Superior temporal gyrus (tissue), 1 donor: ENCODE measurements at regions not wholly inside any gene's neighbourhood (a gene's known extent, or its start where the extent isn't known, plus 50 kb on each side); places are given as distances from the start of the nearest gene placed in this dataset.
"Not testable (repeated sequence)": the region's sequence is repeated elsewhere in the genome, so short reads cannot be mapped to it uniquely, and the experiment has no call there.

Experiments
- DNase-seq: peaks from one replicate; pipeline ENCODE4 v3.0.0-alpha.2; 2016; ENCODE audit errors: extremely low spot score

DNA sequence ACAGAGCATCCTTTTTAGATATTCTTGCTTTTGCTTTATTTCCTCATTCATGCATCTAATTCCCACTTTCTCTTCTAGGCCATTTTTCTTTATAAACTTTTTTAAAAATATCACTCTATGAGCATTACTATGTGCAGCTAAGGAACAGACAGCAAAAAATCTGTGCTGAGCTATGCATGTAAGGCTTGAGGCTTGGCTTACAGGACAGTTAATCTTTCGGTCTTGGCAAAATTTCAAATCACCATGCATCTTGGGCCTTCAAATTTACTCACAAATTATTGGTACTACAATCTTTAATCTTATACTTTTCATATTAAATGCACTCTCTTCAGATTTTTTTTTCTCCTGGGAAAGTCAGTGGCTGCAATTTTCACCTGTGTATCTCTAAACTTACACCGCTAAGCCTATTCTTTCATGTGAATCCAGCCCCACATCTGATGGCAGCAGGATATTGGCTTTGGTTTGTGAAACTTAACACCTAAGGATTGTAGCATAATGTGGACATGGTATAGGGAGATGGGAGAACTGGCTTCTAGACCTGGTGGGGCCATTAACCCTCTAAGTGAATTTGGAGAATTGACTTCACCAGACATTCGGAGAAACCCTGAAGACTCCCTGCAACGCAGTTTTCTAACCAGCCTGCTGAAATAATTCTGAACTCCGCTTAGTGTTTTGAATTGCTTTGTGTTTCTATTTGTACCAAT lies 278.3 kb downstream of the SPRY1 start:
- no peak for DNase-seq

DNA sequence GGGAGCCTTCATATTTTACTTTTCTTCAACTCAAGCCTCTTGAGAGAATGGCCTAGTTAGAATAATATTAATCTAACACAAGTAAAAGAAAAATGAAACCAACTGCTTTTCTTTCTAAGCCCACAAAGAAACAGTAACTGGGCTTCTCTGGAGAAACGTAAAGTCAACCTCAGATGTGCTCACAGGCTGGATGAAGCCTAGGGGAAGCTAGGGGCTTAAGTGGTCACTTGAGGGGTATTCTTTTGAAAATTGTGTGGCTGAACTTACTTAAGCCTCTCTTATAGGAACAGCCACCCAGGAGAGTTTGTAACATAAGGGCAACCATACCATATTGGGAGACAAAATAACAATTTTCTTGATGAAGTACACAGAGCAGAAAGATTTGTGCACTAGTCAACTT lies 279.0 kb downstream of the SPRY1 start:
- no peak for DNase-seq

DNA sequence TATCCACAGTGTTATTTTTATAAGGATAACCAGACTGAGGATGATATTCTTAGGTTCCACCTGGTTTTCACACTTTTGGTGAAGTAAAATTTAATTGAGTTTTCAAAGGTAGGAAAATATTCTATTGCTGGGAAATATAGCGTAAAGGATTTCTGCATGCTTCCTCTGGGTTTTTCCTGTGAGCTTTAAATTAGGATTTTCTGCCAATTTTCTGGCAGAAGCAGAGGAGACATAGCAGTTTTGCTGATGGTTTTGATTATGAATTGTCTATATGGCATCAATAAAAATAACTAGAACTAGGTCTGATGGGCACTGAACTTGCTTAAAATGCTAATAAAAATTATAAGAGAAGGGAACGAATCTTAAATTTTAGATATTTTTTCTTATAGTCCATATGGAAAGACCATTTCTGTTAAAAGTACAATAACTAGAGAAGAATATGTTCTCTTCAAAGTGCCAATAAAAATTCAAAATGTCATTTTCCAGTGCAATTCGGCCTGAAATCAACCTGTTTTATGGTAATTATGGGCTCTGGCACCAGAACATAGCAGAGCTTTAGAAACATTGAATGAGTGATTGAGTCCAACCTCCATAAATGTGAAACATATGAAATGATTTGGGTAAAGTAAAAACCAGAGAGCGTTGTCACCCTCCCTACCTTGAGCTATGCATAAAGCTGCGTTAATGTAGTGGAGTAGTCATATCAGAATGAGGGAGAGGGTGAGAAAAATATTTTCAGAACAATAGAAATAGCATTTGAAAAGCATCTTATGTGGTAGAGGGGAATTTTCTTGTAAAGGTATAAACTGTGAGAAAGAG lies 279.7 kb downstream of the SPRY1 start:
- no peak for DNase-seq

DNA sequence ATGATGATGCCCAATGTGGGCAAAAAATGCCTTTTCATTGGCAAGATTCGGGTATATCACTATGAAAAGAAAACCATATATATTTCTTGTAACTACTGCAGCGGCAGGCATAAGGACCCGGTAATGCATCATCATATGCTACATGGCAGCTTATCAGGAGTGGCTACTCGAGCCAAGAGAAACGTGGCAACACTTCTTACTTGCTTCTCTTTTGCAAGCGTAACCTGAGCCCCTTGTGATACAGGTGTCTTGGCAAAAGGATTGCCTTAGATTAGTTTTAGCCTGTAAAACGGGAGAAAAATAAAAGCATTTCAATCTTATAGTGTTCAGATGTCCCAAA lies 280.3 kb downstream of the SPRY1 start:
- no peak for DNase-seq

DNA sequence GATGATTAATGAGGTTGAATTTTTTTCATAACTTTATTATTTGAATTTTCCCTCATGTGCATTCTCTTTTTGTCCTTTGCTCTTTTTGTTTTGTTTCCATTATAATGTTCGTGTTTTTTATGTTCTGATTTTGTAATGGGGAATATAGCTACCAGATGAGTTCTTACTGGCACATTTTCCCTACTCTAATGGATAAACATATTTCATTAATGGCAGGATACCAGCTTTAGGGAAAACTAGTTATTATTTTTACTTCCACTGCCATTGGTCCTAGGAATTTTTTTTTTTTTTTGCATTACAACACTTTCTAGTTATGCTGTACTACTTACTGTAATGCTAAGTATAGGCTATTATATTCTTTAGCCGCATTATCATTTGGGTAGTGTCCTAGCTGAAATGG lies 286.3 kb downstream of the SPRY1 start:
- no peak for DNase-seq

DNA sequence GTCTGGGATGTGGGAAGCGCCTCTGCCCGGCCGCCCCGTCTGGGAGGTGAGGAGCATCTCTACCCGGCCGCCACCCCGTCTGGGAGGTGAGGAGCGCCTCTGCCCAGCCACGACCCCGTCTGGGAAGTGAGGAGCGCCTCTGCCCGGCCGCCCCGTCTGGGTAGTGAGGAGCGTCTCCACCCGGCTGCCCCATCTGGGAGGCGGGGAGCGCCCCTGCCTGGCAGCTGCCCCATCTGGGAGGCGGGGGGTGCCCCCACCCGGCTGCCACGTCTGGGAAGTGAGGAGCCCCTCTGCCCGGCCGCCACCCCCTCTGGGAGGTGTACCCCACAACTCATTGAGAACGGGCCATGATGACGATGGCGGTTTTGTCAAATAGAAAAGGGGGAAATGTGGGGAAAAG lies 288.3 kb downstream of the SPRY1 start:
- not testable (repeated sequence) for DNase-seq

DNA sequence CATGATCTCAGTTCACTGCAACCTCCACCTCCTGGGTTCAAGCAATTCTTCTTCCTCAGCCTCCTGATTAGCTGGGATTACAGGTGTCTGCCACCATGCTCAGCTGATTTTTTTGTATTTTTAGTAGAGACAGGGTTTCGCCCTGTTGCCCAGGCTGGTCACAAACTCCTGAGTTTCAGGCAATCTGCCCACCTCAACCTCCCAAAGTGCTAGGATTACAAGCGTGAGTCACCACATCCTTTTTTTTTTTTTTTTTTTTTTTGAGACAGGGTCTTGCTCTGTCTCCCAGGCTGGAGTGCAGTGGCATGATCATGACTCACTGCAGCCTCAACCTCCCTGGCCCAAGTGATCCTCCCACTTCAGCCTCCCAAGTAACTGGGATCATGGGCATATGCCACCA lies 298.9 kb downstream of the SPRY1 start:
- not testable (repeated sequence) for DNase-seq

DNA sequence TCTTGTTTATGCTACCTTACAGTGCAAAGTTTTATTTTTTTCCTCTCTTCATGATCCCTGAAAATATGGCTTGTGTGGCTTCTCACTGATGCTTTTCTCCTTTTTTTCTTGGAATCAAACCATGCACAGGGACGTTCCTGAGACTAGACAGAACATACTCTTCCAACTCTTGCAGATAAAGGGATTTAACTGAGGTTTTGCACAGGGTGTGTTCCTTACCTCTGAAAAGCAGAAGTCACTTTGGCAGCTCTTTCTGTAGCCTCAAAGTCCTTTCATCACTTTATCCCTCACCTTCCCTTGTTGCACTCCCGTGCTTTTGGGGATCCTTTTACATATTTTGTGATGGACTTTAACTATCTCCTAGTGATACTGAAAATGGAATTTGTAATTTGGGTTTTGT lies 300.1 kb downstream of the SPRY1 start:
- no peak for DNase-seq

DNA sequence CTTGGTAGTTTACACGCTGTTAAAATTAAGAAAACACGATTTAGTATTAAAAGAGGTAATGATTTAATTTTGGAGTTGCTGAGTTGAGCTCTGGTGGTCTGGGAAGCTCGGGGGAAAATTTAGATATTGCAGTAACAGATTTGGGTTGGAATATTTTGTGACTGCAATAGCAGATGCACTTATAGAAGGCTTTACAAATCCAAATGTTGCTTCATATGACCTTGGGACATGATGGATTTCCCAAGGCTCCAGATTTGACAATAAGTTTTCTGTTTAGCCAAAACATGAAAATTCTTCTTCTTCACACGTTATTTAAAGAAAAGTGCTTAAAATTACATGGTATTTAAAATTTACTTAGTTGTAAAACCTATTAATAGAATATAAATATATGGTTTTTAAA lies 302.0 kb downstream of the SPRY1 start:
- no peak for DNase-seq

DNA sequence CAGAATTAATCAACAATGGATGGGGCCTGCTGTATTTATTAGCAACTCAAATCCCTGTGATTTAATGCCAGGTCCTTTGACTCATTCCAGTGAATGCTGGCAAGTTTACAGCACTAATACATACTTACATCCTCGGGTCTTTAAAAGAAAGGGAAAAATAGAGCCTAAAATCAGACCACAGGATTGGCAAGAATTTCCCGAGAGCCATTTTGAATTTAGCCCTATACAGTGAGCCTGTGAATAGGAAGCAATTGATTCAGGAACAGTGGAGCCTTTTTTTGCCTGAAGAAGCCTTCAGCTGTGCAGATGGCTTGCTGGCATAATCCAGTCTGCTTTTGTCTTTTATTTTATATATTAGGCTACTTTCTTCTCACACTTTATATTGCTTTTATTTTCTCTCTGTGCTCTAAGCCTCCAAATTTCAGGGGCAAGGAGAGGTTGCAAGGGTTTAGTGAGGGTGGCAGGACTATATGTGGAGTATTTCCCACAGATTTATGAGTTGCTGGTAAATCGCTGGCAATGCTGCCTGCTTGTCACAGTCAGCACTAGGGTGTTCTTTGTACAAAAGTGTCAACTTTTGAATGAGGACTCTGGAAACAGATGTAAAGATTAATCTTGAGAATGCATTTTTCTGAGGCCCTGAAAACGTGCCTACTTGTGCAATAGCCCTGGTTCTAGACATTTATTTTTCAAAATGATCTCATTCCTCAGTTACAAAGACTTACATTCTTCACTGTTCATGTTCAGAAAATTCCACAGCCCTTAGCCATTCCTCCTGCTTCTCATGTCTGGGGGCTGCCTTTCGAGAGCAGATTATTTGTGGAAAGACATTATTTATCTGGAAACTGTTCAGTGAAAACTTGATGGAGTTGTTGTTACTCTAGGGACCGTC lies 303.5 kb downstream of the SPRY1 start:
- peak; percentile 67 for DNase-seq

DNA sequence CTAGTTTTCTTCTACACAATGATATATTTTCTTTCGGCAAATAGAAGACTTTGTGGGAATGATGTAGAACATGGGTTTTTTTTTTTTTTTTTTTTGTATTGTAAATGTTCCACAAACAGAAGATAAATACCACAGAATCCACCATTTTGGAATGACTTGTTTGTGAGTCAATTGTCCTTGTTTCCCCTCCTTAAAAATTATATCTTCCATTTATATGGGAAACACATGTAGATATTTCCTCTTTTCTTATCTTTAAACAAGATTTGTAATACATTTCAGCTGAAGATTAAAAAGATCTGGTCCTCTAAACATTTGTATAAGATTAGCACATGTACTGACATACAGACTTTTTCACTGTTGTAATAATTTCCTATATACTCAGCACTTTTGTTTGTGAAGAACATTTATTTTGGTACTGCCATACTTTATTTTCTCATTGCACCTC lies 304.6 kb downstream of the SPRY1 start:
- DNase-seq: no peak

DNA sequence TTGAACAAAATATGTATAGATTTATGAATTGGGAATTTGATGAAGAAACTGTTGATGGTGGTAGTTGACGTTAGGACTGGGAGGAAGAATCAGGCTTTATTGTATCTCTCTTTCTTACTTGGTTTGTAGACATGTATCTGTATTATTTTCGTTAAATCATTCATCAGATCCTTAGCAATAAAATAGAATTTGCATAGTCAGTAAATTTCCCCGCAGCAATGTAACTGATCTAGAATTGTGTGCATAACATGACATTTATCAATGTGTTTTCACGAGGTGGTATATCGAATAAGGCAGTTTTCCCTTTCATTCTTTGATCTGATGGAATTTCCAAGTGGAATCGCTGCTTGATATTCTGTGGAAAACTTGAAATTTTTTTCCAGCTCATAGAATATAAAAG lies 308.8 kb downstream of the SPRY1 start:
- no peak for DNase-seq

DNA sequence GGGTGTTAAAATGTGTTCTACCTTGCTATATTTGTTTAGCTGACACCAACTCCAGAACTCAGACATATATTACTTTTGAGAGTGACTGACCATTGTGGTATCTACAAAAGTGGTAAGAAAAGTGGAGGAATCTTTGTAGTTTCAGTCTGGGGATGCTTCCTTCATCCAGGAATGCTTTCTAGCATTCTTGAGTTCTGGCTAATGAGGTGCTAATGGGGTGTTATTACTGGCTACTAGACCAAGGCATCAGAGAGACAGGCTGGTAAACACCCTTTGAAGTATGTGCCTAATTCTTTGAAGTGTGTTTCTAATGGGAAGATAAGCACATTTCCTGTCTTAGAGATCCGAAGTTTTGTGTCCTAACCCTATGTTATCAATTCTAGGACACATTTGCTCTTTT lies 310.4 kb downstream of the SPRY1 start:
- DNase-seq: no peak

DNA sequence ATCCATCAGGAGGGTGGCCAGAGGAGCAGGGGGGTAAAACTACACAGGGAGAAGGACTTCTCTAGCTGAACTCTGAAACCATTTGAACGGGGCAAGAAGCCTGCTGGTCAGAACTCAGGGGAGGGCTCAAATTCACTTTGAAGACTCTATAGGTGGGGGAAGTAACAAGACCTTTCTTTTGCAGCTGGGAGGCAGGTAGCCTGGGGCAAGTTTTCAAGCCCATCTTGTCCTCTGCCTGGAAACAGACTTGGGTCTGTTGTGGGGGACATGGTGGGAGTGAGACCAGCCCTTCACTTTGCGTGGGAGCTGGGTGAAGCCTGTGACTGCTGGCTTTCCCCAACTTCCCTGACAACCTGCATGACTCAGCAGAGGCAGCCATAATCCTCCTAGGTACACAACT lies 312.3 kb downstream of the SPRY1 start:
- no peak for DNase-seq

DNA sequence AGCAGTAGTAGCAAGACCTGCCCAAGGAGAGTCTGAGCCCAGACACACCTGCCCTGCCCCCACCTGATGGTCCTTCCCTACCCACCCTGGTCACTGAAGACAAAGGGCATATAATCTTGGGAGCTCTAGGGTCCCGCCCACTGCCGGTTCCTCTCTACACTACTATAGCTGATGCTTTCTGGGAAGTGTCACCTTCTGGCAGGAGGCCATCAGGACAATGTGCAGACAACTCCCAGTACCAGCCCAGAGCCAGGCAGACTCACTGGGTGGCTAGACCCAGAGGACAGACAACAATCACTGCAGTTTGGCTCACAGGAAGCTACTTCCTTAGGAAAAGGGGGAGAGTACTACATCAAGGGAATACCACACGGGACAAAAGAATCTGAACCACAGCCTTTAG lies 312.7 kb downstream of the SPRY1 start:
- no peak for DNase-seq

DNA sequence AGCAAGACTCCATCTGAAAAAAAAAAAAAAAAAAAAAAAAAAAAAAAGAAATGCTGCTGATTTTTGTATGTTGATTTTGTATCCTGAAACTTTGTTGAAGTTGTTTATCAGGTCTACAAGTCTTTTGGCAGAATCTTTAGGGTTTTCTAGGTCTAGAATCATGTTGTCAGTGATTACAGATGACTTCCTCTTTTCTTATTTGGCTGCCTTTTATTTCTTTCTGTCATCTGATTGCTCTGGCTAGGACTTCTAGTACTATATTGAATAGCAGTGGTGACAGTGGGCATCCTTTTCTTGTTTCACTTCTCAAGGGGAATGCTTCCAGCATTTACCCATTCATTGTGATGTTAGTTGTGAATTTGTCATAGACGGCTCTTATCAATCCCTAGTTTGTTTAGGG lies 334.4 kb downstream of the SPRY1 start:
- no peak for DNase-seq

DNA sequence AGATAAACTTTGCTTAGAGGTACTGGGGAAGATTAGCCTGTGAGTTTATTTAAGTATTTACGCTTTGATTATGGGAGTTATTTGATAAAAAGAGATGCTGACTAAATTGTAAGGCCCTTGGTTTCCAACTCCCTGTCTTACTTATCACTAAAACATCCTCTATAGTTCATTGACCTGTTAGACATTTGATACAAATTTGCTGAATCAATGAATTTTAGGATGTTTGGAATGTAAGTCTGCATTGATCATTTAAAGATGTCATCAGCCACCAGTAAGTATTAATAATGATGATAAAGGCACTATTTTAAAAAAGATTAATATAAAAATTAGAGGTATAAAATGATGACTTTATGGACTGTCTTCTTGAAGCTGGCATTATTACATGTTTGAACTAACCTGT lies 340.6 kb downstream of the SPRY1 start:
- no peak for DNase-seq

DNA sequence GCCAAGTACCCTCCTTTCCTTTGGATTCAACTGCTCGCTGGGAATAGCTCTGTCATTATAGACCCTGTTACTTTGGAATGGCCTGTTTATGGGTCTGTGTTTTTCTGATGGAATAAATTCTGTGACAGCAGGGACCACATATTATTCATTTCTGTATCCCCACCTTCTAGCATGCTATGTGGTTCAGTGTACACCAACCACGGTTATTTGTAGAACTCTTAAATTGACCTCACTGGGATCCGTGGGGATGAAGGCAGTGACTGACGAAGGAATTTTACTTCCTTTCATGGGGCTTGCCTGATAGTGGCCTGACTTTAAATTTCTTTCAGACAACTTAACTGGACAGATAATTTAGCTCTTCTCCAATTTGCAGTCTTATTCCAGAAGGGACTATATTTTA lies 343.2 kb downstream of the SPRY1 start:
- no peak for DNase-seq

DNA sequence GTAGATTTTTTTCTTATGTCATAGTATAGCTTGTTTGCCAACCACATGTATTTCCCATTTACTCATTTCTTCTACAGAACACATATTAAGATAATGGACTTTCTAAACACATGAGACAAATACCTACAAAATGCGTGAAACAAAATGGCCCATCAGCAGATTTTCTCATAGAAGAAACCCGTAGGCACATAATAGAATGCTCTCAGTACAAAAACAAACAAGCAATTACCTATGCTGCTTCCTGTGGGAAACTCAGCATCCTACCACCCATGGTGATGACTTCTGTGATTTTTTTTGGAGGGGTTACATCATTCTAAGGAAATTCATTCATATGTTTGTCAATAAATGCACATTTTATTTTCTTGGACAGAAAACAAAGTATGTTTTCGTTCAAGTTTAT lies 343.6 kb downstream of the SPRY1 start:
- DNase-seq: no peak

DNA sequence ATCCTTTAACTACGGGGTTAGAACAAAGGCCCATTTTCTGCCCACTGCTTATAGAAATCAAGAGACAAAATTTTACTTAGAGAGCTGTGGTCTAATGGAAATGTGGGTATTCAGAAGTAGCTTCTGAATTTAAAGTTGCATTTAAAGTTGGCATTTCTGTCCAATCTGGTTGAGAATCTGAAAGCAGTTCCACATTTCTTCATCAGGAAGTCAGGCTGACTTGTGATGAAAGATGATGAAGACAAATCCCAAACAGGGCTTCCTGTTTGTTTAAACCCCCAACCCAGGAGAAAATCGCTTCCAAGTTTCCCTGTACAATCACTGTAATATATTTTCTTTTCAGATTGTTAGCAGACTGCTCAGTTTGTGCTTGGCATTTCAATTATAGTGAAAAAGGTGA lies 345.3 kb downstream of the SPRY1 start:
- no peak for DNase-seq

DNA sequence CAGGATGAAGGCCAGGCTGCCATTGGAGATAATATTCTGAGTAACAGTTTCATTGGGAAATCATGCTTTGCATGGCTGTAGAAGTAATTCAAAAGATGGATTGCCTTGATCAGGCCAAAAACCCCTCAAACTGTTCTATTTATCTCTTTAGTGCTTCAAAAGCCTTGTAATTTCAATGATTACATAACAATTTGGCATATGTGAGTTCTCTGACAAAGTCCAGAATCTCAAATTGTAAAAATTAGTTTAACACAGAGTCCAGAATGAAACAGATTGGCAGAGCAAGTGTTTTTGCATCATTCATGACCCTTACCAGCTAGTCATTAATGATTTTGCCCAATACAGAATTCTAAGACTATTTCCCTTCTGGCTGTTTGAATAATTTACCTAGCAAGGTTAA lies 347.3 kb downstream of the SPRY1 start:
- no peak for DNase-seq

DNA sequence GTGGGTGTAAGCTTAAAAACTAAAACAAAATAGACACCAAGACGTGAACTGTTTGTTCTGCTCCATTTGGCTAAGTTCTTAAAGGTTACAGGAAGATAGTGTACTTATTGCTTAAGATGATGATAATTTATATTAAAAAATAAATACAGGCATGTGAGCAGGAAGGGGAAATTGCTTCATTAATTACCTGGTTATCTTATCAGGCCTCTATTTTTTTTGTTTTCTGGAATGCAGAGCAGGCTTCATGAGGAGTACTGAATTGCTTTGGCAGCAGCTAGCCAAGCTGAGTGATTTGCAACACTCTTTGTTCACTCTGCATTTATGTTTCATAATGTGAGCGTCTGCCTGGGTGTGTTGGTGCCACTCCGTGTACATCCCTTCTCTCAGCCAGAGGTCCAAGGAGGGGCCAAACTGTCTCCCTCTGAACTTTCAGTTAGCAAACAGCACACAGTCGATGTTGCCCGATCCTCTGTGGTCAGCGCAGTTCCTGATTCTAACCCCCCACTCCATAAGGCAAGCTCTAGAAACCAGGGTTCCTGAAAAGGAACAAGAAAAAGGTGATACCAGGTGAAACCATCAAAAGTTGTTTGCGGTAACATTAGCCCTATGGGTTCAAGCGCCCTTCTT lies 348.2 kb downstream of the SPRY1 start:
- DNase-seq: no peak
